BE2C (cell line): ENCODE measurements at regions not wholly inside any gene's neighbourhood (a gene's known extent, or its start where the extent isn't known, plus 50 kb on each side); places are given as distances from the start of the nearest gene placed in this dataset.
A peak's percentile ranks its signal among the peaks of the same experiment; 100 is the strongest.

Experiments
- DNase-seq: peaks from one replicate; pipeline ENCODE4 v3.0.0-alpha.2; 2020
- H3K27me3 ChIP-seq: fragments of 250-450 bp; sonication (Bioruptor Pico); 2 replicates; pipeline ENCODE4 v1.5.1; 2020; ENCODE audit warnings: mild to moderate bottlenecking
- H3K36me3 ChIP-seq: fragments of 250-450 bp; sonication (Bioruptor Pico); 2 replicates; pipeline ENCODE4 v1.5.1; 2020; ENCODE audit warnings: mild to moderate bottlenecking
- H3K4me1 ChIP-seq: fragments of 250-450 bp; sonication (Bioruptor Pico); 2 replicates; pipeline ENCODE4 v1.5.1; 2020
- H3K4me3 ChIP-seq: 2 replicates; pipeline ENCODE4 v1.5.1; 2011; ENCODE audit warnings: low read depth, low read length
- H3K9me3 ChIP-seq: fragments of 250-450 bp; sonication (Bioruptor Pico); 2 replicates; pipeline ENCODE4 v1.5.1; 2020
- TF ChIP-seq, protein P1 (sequence below): IDR thresholded peaks from 2 replicates; pipeline ENCODE4 v1.5.1; 2012; ENCODE audit warnings: mild to moderate bottlenecking, low read depth, low read length

GRCh38 chr16:56038564-56039098 lies 152.7 kb upstream of the GNAO1 start:
- no peak overlapping the region for H3K4me3 ChIP-seq
- peaks cover 11% of the 10 kb centered on the region for H3K4me1 ChIP-seq
- TF ChIP-seq, protein P1, sequence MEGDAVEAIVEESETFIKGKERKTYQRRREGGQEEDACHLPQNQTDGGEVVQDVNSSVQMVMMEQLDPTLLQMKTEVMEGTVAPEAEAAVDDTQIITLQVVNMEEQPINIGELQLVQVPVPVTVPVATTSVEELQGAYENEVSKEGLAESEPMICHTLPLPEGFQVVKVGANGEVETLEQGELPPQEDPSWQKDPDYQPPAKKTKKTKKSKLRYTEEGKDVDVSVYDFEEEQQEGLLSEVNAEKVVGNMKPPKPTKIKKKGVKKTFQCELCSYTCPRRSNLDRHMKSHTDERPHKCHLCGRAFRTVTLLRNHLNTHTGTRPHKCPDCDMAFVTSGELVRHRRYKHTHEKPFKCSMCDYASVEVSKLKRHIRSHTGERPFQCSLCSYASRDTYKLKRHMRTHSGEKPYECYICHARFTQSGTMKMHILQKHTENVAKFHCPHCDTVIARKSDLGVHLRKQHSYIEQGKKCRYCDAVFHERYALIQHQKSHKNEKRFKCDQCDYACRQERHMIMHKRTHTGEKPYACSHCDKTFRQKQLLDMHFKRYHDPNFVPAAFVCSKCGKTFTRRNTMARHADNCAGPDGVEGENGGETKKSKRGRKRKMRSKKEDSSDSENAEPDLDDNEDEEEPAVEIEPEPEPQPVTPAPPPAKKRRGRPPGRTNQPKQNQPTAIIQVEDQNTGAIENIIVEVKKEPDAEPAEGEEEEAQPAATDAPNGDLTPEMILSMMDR: no peak
- H3K9me3 ChIP-seq: no peaks in the 10 kb centered on the region
- no peak for DNase-seq
- no peaks in the 10 kb centered on the region for H3K27me3 ChIP-seq
- H3K36me3 ChIP-seq: no peaks in the 10 kb centered on the region

- no peaks in the 10 kb centered on the region for H3K4me1 ChIP-seq
- DNase-seq: no peak
- no peaks in the 10 kb centered on the region for H3K9me3 ChIP-seq
- no peaks in the 10 kb centered on the region for H3K36me3 ChIP-seq
- TF ChIP-seq, protein P1: no peak
- no peak overlapping the region for H3K4me3 ChIP-seq
- H3K27me3 ChIP-seq: no peaks in the 10 kb centered on the region
Measured at GRCh38 chr16:56032072-56032471, 156.9 kb upstream of the CES5A start.

GRCh38 chr16:56029026-56029425 lies 153.9 kb upstream of the CES5A start:
- TF ChIP-seq, protein P1: peak; percentile 35
- no peaks in the 10 kb centered on the region for H3K9me3 ChIP-seq
- DNase-seq: no peak
- H3K27me3 ChIP-seq: no peaks in the 10 kb centered on the region
- H3K4me1 ChIP-seq: no peaks in the 10 kb centered on the region
- no peaks in the 10 kb centered on the region for H3K36me3 ChIP-seq
- no peak overlapping the region for H3K4me3 ChIP-seq

DNA sequence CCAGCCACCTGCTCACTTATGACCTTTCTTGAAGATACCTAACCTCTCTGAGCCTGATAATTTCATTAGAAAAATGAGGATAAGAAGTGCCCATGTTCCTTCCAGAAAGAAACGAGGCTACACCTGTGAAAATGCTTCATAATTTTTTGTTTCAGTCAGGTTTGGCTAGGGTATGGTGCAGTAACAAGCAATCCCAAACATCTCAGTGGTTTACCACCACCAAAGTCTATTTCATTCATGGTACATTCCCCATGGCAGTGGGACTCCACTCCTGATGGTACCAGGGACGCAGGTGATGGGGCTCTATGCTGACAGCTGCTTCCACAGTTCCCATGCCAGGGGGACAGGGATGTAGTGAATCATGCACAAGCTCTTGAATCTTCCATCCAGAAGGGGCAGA lies 147.6 kb upstream of the CES5A start:
- TF ChIP-seq, protein P1: no peak
- no peaks in the 10 kb centered on the region for H3K9me3 ChIP-seq
- no peak for DNase-seq
- no peaks in the 10 kb centered on the region for H3K27me3 ChIP-seq
- no peak overlapping the region for H3K4me3 ChIP-seq
- H3K4me1 ChIP-seq: peaks cover 21% of the 10 kb centered on the region
- no peaks in the 10 kb centered on the region for H3K36me3 ChIP-seq

DNA sequence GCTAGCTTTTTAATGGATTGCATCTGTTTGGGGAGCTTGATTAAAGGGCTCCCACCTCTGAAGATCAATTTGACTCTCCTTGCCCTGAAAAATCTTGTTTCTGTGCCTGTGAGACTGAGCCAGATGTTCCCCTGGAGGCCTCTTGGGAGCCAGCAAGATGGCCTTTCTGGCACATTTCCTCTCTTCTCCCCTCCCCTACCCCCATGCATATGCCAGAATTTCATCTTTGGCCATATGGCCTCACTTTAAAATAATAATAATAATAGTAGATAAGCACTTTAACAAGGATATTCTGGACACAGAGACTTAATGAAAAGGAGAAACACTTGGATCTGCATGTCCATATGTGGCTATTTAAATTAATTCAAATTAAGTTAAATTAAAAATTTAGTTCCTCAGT lies 144.1 kb upstream of the CES5A start:
- H3K9me3 ChIP-seq: no peaks in the 10 kb centered on the region
- H3K27me3 ChIP-seq: no peaks in the 10 kb centered on the region
- H3K36me3 ChIP-seq: no peaks in the 10 kb centered on the region
- TF ChIP-seq, protein P1: no peak; the same call in 1 of the 2 replicates
- peak; percentile 74 for DNase-seq
- H3K4me1 ChIP-seq: peaks cover 21% of the 10 kb centered on the region
- H3K4me3 ChIP-seq: no peak overlapping the region

GRCh38 chr16:56013962-56014552 lies 138.9 kb upstream of the CES5A start:
- H3K9me3 ChIP-seq: no peaks in the 10 kb centered on the region
- no peak overlapping the region for H3K4me3 ChIP-seq
- no peaks in the 10 kb centered on the region for H3K36me3 ChIP-seq
- no peak for DNase-seq
- peaks cover 15% of the 10 kb centered on the region for H3K4me1 ChIP-seq
- no peaks in the 10 kb centered on the region for H3K27me3 ChIP-seq
- TF ChIP-seq, protein P1: no peak
